ENCODE measurements at regions not wholly inside any gene's neighbourhood (a gene's known extent, or its start where the extent isn't known, plus 50 kb on each side); places are given as distances from the start of the nearest gene placed in this dataset.

GRCh38 chr14:62056789-62057188 is 294.6 kb downstream of the SNAPC1 start:
- Histone ChIP-seq H3K4me3 (no peak overlapping the region), H3K27ac (no peak overlapping the region), H3K4me1 (no peaks in the 10 kb centered on the region), H3K36me3 (no peaks in the 10 kb centered on the region), H3K9me3 (no peaks in the 10 kb centered on the region), H3K27me3 (no peaks in the 10 kb centered on the region)
- TF ChIP-seq, protein P1, sequence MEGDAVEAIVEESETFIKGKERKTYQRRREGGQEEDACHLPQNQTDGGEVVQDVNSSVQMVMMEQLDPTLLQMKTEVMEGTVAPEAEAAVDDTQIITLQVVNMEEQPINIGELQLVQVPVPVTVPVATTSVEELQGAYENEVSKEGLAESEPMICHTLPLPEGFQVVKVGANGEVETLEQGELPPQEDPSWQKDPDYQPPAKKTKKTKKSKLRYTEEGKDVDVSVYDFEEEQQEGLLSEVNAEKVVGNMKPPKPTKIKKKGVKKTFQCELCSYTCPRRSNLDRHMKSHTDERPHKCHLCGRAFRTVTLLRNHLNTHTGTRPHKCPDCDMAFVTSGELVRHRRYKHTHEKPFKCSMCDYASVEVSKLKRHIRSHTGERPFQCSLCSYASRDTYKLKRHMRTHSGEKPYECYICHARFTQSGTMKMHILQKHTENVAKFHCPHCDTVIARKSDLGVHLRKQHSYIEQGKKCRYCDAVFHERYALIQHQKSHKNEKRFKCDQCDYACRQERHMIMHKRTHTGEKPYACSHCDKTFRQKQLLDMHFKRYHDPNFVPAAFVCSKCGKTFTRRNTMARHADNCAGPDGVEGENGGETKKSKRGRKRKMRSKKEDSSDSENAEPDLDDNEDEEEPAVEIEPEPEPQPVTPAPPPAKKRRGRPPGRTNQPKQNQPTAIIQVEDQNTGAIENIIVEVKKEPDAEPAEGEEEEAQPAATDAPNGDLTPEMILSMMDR (IDR thresholded peaks at IDR 0.05): no peak
- no peak for DNase-seq (ENCODE audit: low spot score in 2 of 2)
- intact Hi-C loops (cut with DNase I): no loop called here

- Histone ChIP-seq H3K4me1 (no peaks in the 10 kb centered on the region), H3K36me3 (no peaks in the 10 kb centered on the region), H3K27me3 (no peaks in the 10 kb centered on the region), H3K9me3 (no peaks in the 10 kb centered on the region), H3K4me3 (no peak overlapping the region), H3K27ac (no peak overlapping the region)
- DNase-seq (ENCODE audit: low spot score in 2 of 2): no peak
- TF ChIP-seq, protein P1 (IDR thresholded peaks at IDR 0.05): no peak
- intact Hi-C loops (cut with DNase I): no loop called here
These were observed 300.4 kb downstream of the SNAPC1 start for GRCh38 chr14:62062645-62063044.

DNA sequence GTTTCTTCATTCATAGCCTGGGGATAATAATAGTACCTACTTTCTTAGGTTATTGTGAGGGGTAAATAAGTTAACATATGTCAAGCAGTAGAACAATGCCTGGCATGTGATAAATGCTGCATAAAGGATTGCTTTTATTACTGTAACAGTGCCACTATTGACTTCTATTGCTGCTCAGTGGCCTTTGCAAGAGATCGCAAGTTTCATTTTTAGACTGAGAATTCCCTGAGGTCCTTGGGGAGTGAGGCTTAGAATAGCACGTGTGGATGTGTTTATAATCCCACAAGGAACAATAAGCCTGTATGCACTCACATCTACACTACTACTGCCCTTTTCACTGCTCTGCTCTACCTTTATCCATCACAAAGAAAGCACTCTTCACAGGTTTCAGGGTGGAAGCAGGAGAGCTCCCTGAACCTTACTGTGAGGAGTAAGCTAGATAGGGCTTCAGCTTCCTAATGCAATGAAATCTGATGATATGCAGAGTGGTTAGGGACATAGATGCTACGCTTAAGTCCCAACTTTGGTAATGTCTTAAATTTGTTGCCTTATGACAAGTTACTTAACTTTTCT is 302.6 kb downstream of the SNAPC1 start:
- no peaks in the 10 kb centered on the region for H3K4me1 ChIP-seq
- H3K27me3 ChIP-seq: no peaks in the 10 kb centered on the region
- H3K27ac ChIP-seq: no peak overlapping the region
- H3K36me3 ChIP-seq: no peaks in the 10 kb centered on the region
- DNase-seq (ENCODE audit: low spot score in 2 of 2): no peak
- TF ChIP-seq, protein P1 (IDR thresholded peaks at IDR 0.05): no peak
- no peak overlapping the region for H3K4me3 ChIP-seq
- intact Hi-C loops (cut with DNase I): no loop called here
- no peaks in the 10 kb centered on the region for H3K9me3 ChIP-seq

GRCh38 chr14:62066304-62066703 is 304.1 kb downstream of the SNAPC1 start:
- H3K27ac ChIP-seq: no peak overlapping the region
- H3K4me1 ChIP-seq: no peaks in the 10 kb centered on the region
- no peak overlapping the region for H3K4me3 ChIP-seq
- H3K27me3 ChIP-seq: no peaks in the 10 kb centered on the region
- intact Hi-C loops (cut with DNase I): no loop called here
- no peaks in the 10 kb centered on the region for H3K9me3 ChIP-seq
- TF ChIP-seq, protein P1 (IDR thresholded peaks at IDR 0.05): no peak
- no peak for DNase-seq (ENCODE audit: low spot score in 2 of 2)
- H3K36me3 ChIP-seq: no peaks in the 10 kb centered on the region

DNA sequence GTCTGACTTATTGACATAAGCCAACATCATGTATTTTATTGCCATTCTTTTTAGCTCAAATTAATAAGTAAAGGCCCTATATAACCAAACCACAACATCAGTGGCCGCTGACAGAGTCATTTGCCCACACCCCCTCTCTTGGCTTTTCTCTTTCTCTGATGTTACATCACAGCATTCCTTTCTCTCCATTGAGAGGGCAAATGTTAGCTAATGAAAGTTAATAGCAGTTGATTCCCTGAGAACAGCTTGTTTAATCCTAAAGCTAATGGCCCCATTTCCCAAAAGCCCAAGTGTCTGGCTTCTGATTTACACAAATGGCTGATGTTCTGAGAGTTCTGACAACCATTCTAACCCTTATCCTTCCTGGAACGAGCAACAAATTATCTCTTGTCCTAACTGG is 308.8 kb downstream of the SNAPC1 start:
- TF ChIP-seq, protein P1 (IDR thresholded peaks at IDR 0.05): no peak
- no peaks in the 10 kb centered on the region for H3K4me1 ChIP-seq
- no peaks in the 10 kb centered on the region for H3K36me3 ChIP-seq
- H3K4me3 ChIP-seq: no peak overlapping the region
- no peak overlapping the region for H3K27ac ChIP-seq
- DNase-seq (ENCODE audit: low spot score in 2 of 2): no peak
- H3K27me3 ChIP-seq: no peaks in the 10 kb centered on the region
- no peaks in the 10 kb centered on the region for H3K9me3 ChIP-seq
- intact Hi-C loops (cut with DNase I): no loop called here

GRCh38 chr14:62076368-62076767 is 314.1 kb downstream of the SNAPC1 start:
- no peaks in the 10 kb centered on the region for H3K4me1 ChIP-seq
- no peak overlapping the region for H3K4me3 ChIP-seq
- H3K27ac ChIP-seq: no peak overlapping the region
- no peaks in the 10 kb centered on the region for H3K36me3 ChIP-seq
- no peaks in the 10 kb centered on the region for H3K9me3 ChIP-seq
- DNase-seq (ENCODE audit: low spot score in 2 of 2): no peak
- intact Hi-C loops (cut with DNase I): no loop called here
- H3K27me3 ChIP-seq: no peaks in the 10 kb centered on the region
- TF ChIP-seq, protein P1 (IDR thresholded peaks at IDR 0.05): no peak
